ENCODE measurements at regions not wholly inside any gene's neighbourhood (a gene's known extent, or its start where the extent isn't known, plus 50 kb on each side); places are given as distances from the start of the nearest gene placed in this dataset.
A peak's percentile ranks its signal among the peaks of the same experiment; 100 is the strongest.

DNA sequence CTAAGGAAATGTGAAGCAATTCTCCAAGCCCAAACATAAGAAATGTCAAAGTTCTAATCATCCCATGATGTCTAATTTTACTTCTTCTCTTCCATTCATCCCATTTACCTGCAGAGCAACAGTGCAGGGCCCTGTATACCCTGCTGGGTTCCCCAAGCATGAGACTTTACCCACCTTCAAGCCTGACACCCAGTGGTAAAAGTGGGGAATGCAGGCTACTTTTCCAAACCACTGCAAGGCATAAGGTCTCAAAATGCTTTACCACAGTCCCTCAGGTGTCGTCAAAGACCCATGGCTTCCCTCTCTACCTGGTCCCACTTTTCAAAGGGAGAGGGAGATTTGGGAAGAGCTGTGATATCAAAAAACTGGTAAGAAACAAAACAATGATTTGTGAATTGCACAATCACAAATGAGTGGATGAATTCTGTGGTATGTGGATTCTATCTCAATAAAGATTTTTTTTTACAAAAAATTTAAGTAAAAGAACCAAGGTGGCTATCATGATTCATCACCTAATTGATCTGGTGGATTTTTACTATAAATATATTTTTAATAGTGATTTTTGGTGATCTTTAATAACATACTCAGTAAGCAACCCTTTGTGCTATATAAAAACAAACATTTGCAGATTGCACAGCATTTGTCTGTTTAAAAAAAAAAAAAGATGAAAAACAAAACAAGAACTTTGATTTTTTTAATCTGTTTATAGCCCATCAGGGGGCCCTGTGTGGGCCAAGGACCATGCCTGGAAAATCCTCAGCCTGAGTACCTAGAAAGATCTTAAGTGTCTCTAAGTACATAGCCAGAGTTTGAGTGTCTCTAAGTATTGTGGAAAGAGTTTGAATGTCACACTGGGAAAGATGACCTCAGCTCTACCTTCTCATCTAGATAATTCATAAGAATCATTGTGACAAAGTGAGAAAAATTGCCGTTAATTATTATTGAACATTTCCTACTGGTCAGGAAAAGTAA is 73.1 kb upstream of the GJB5 start:
- no peaks in the 10 kb centered on the region for H4K20me1 ChIP-seq (ENCODE audit: control insufficient read depth, extremely low read depth, insufficient read depth, low read length)
- no peak for TF ChIP-seq EZH2 (IDR thresholded peaks at IDR 0.05; ENCODE audit: low read length, missing control alignments)
- TF ChIP-seq, protein P1, sequence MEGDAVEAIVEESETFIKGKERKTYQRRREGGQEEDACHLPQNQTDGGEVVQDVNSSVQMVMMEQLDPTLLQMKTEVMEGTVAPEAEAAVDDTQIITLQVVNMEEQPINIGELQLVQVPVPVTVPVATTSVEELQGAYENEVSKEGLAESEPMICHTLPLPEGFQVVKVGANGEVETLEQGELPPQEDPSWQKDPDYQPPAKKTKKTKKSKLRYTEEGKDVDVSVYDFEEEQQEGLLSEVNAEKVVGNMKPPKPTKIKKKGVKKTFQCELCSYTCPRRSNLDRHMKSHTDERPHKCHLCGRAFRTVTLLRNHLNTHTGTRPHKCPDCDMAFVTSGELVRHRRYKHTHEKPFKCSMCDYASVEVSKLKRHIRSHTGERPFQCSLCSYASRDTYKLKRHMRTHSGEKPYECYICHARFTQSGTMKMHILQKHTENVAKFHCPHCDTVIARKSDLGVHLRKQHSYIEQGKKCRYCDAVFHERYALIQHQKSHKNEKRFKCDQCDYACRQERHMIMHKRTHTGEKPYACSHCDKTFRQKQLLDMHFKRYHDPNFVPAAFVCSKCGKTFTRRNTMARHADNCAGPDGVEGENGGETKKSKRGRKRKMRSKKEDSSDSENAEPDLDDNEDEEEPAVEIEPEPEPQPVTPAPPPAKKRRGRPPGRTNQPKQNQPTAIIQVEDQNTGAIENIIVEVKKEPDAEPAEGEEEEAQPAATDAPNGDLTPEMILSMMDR (conservative IDR thresholded peaks at IDR 0.05 in 1 of 2, IDR thresholded peaks at IDR 0.05 in 1 of 2; ENCODE audit: low read depth in 1 of 2, low read length in 2 of 2), result peak; percentile 85 to 89
- H3K4me3 ChIP-seq (replicated peaks in 1 of 4; ENCODE audit: control extremely low read depth in 1 of 4, insufficient read depth in 1 of 4, low read depth in 3 of 4, low read length in 4 of 4), result no peak overlapping the region
- H3K27me3 ChIP-seq (ENCODE audit: control insufficient read depth, insufficient read depth, low read length), result no peaks in the 10 kb centered on the region
- H3K4me1 ChIP-seq (ENCODE audit: control insufficient read depth, extremely low read depth, insufficient read depth, low read length), result no peaks in the 10 kb centered on the region
- no peak overlapping the region for H3K27ac ChIP-seq (ENCODE audit: insufficient read depth, low read length)
- H2AFZ ChIP-seq (ENCODE audit: low read length), result no peak overlapping the region
- H3K4me2 ChIP-seq (ENCODE audit: extremely low read depth, insufficient read depth, low read length), result no peak overlapping the region
- no peaks in the 10 kb centered on the region for H3K36me3 ChIP-seq (ENCODE audit: control insufficient read depth, insufficient read depth, low read length)
- no peaks in the 10 kb centered on the region for H3K9me3 ChIP-seq (ENCODE audit: control insufficient read depth, insufficient read depth, low read depth, low read length)
- DNase-seq (ENCODE audit: low read depth in 2 of 2), result peak; percentile 16 to 20
- no peaks in the 10 kb centered on the region for H3K79me2 ChIP-seq (ENCODE audit: control insufficient read depth, insufficient read depth, low read length)
- no peak overlapping the region for H3K9ac ChIP-seq (ENCODE audit: insufficient read depth, low read length)

GRCh38 chr1:34682452-34683223 is 72.2 kb upstream of the GJB5 start:
- H3K36me3 ChIP-seq (ENCODE audit: control insufficient read depth, insufficient read depth, low read length), result no peaks in the 10 kb centered on the region
- no peaks in the 10 kb centered on the region for H3K79me2 ChIP-seq (ENCODE audit: control insufficient read depth, insufficient read depth, low read length)
- TF ChIP-seq, protein P1 (conservative IDR thresholded peaks at IDR 0.05 in 1 of 2, IDR thresholded peaks at IDR 0.05 in 1 of 2; ENCODE audit: low read depth in 1 of 2, low read length in 2 of 2), result no peak
- TF ChIP-seq EZH2 (IDR thresholded peaks at IDR 0.05; ENCODE audit: low read length, missing control alignments), result no peak
- H3K9ac ChIP-seq (ENCODE audit: insufficient read depth, low read length), result no peak overlapping the region
- H2AFZ ChIP-seq (ENCODE audit: low read length), result no peak overlapping the region
- H4K20me1 ChIP-seq (ENCODE audit: control insufficient read depth, extremely low read depth, insufficient read depth, low read length), result no peaks in the 10 kb centered on the region
- H3K4me3 ChIP-seq (replicated peaks in 1 of 4; ENCODE audit: control extremely low read depth in 1 of 4, insufficient read depth in 1 of 4, low read depth in 3 of 4, low read length in 4 of 4), result no peak overlapping the region
- DNase-seq (ENCODE audit: low read depth in 2 of 2), result no peak
- no peaks in the 10 kb centered on the region for H3K9me3 ChIP-seq (ENCODE audit: control insufficient read depth, insufficient read depth, low read depth, low read length)
- no peaks in the 10 kb centered on the region for H3K4me1 ChIP-seq (ENCODE audit: control insufficient read depth, extremely low read depth, insufficient read depth, low read length)
- H3K27ac ChIP-seq (ENCODE audit: insufficient read depth, low read length), result no peak overlapping the region
- no peak overlapping the region for H3K4me2 ChIP-seq (ENCODE audit: extremely low read depth, insufficient read depth, low read length)
- no peaks in the 10 kb centered on the region for H3K27me3 ChIP-seq (ENCODE audit: control insufficient read depth, insufficient read depth, low read length)

- no peak overlapping the region for H3K27ac ChIP-seq (ENCODE audit: insufficient read depth, low read length)
- no peaks in the 10 kb centered on the region for H3K79me2 ChIP-seq (ENCODE audit: control insufficient read depth, insufficient read depth, low read length)
- DNase-seq (ENCODE audit: low read depth in 2 of 2), result no peak
- H3K4me2 ChIP-seq (ENCODE audit: extremely low read depth, insufficient read depth, low read length), result no peak overlapping the region
- H3K36me3 ChIP-seq (ENCODE audit: control insufficient read depth, insufficient read depth, low read length), result no peaks in the 10 kb centered on the region
- H3K27me3 ChIP-seq (ENCODE audit: control insufficient read depth, insufficient read depth, low read length), result no peaks in the 10 kb centered on the region
- no peak overlapping the region for H3K9ac ChIP-seq (ENCODE audit: insufficient read depth, low read length)
- TF ChIP-seq, protein P1 (conservative IDR thresholded peaks at IDR 0.05 in 1 of 2, IDR thresholded peaks at IDR 0.05 in 1 of 2; ENCODE audit: low read depth in 1 of 2, low read length in 2 of 2), result no peak
- no peak for TF ChIP-seq EZH2 (IDR thresholded peaks at IDR 0.05; ENCODE audit: low read length, missing control alignments)
- no peaks in the 10 kb centered on the region for H3K9me3 ChIP-seq (ENCODE audit: control insufficient read depth, insufficient read depth, low read depth, low read length)
- no peak overlapping the region for H2AFZ ChIP-seq (ENCODE audit: low read length)
- no peaks in the 10 kb centered on the region for H4K20me1 ChIP-seq (ENCODE audit: control insufficient read depth, extremely low read depth, insufficient read depth, low read length)
- H3K4me3 ChIP-seq (replicated peaks in 1 of 4; ENCODE audit: control extremely low read depth in 1 of 4, insufficient read depth in 1 of 4, low read depth in 3 of 4, low read length in 4 of 4), result no peak overlapping the region
- H3K4me1 ChIP-seq (ENCODE audit: control insufficient read depth, extremely low read depth, insufficient read depth, low read length), result no peaks in the 10 kb centered on the region
These were observed 71.2 kb upstream of the GJB5 start for GRCh38 chr1:34683616-34684015.
